Endothelial cell of umbilical vein (primary cell): ENCODE measurements at regions not wholly inside any gene's neighbourhood (a gene's known extent, or its start where the extent isn't known, plus 50 kb on each side); places are given as distances from the start of the nearest gene placed in this dataset.

Source experiments
- BruUV-seq: library from RNA; stranded (reverse); fragments of 400-500 nt; replicated peaks from 2 replicates; lab custom pipeline; 2021; lab: Mats Ljungman, UMichigan
- CTCF ChIA-PET: fragments of 300-600, 350-600 bp; sonication (Branson Sonifier 250); formaldehyde crosslinking; loops from one replicate; lab custom pipeline; 2021; ENCODE audit warnings: antibody characterized with exemption, inconsistent platforms; lab: Charles Lee
- POLR2A ChIA-PET: fragments of 300-600, 350-600 bp; sonication (Branson Sonifier 250); formaldehyde crosslinking; loops from one replicate; lab custom pipeline; 2021; ENCODE audit warnings: antibody characterized with exemption, inconsistent platforms; lab: Charles Lee
- DNase-seq: peaks from one replicate; pipeline ENCODE4 v3.0.0-alpha.2; 2011; ENCODE audit warnings: low read depth, low spot score
- FAIRE-seq: peaks from 2 replicates; lab custom pipeline; 2011; peaks lifted over from hg19 to GRCh38; lab: Jason Lieb, UNC
- H2AFZ ChIP-seq: 2 replicates; pipeline ENCODE4 v1.6.0; 2012; ENCODE audit warnings: low read depth, low read length, control low read depth, inconsistent platforms
- H3K27ac ChIP-seq: 2 replicates; pipeline ENCODE4 v1.5.1; 2011; ENCODE audit warnings: low read depth, mild to moderate bottlenecking, control low read depth, low read length, moderate library complexity; ENCODE audit not compliant: insufficient read depth
- H3K27me3 ChIP-seq, 2 experiments: 2 replicates each; pipeline versions ENCODE4 v1.6.0 to v1.6.1; 2011; ENCODE audit warnings: low read length in 2 of 2, mixed read lengths in 1 of 2; ENCODE audit not compliant: control insufficient read depth in 2 of 2, insufficient read depth in 2 of 2
- H3K36me3 ChIP-seq, 2 experiments: 2 replicates in 1 of 2; 3 replicates in 1 of 2; pipeline ENCODE4 v1.5.1; 2011; ENCODE audit warnings: low read length in 2 of 2, mild to moderate bottlenecking in 1 of 2, moderate library complexity in 1 of 2; ENCODE audit not compliant: control insufficient read depth in 2 of 2, insufficient read depth in 2 of 2; ENCODE audit errors: extremely low read depth in 1 of 2
- H3K4me1 ChIP-seq: 3 replicates; pipeline ENCODE4 v1.5.1; 2011; ENCODE audit warnings: mild to moderate bottlenecking, low read length; ENCODE audit not compliant: control insufficient read depth, insufficient read depth; ENCODE audit errors: extremely low read depth
- H3K4me2 ChIP-seq: 2 replicates; pipeline ENCODE4 v1.6.1; 2011; ENCODE audit warnings: low read length, control low read depth, mixed read lengths; ENCODE audit not compliant: insufficient read depth
- H3K4me3 ChIP-seq, 3 experiments: fragments of 200-600 bp in 1 of 3; sonication (generic), shearing (Covaris generic) in 1 of 3; replicated peaks in 1 of 3; 2 replicates each; pipeline ENCODE4 v1.5.1; 2011 to 2016; ENCODE audit warnings: control low read depth in 3 of 3, low read length in 3 of 3, mild to moderate bottlenecking in 2 of 3, inconsistent platforms in 1 of 3, low read depth in 1 of 3, moderate library complexity in 1 of 3; ENCODE audit not compliant: insufficient read depth in 1 of 3
- H3K79me2 ChIP-seq: 2 replicates; pipeline ENCODE4 v1.6.0; 2012; ENCODE audit warnings: low read length, inconsistent platforms; ENCODE audit not compliant: control insufficient read depth, insufficient read depth
- H3K9ac ChIP-seq: replicated peaks from 2 replicates; pipeline ENCODE3; 2011; ENCODE audit warnings: low read length, control low read depth; ENCODE audit not compliant: insufficient read depth; ENCODE audit errors: extremely low read depth
- H3K9me1 ChIP-seq: replicated peaks from 3 replicates; pipeline ENCODE4 v1.6.0; 2011; ENCODE audit warnings: mild to moderate bottlenecking, low read length; ENCODE audit not compliant: control insufficient read depth, insufficient read depth; ENCODE audit errors: extremely low read depth
- H3K9me3 ChIP-seq: replicated peaks from 2 replicates; pipeline ENCODE4 v1.5.1; 2012; ENCODE audit warnings: low read length, inconsistent platforms; ENCODE audit not compliant: control insufficient read depth, insufficient read depth
- H4K20me1 ChIP-seq: replicated peaks from 2 replicates; pipeline ENCODE3; 2011; ENCODE audit warnings: mild to moderate bottlenecking, low read length; ENCODE audit not compliant: control insufficient read depth, insufficient read depth; ENCODE audit errors: extremely low read depth
- CTCF ChIP-seq, 2 donors: IDR thresholded peaks; 1 replicate in 1 of 2; 2 replicates in 1 of 2; pipeline ENCODE4 v1.5.1; 2011; ENCODE audit warnings: low read length in 2 of 2, mild to moderate bottlenecking in 2 of 2, moderate library complexity in 2 of 2, control low read depth in 1 of 2, inconsistent platforms in 1 of 2, low read depth in 1 of 2; ENCODE audit not compliant: insufficient read depth in 1 of 2; ENCODE audit errors: extremely low read depth in 1 of 2
- EZH2 ChIP-seq: IDR thresholded peaks from 2 replicates; pipeline ENCODE4 v1.6.1; 2012; ENCODE audit warnings: borderline replicate concordance, low read depth, mild to moderate bottlenecking, moderate library complexity, low read length, inconsistent platforms; ENCODE audit not compliant: severe bottlenecking
- FOS ChIP-seq: IDR thresholded peaks from 2 replicates; pipeline ENCODE4 v1.6.1; 2011; ENCODE audit warnings: mild to moderate bottlenecking, low read length, moderate library complexity, borderline replicate concordance; ENCODE audit not compliant: insufficient read depth
- GATA2 ChIP-seq: IDR thresholded peaks from 2 replicates; pipeline ENCODE4 v1.7.0; 2011; ENCODE audit warnings: low read depth, mild to moderate bottlenecking, moderate library complexity, mixed read lengths, low read length; ENCODE audit not compliant: insufficient read length, insufficient read depth
- JUN ChIP-seq: IDR thresholded peaks from 2 replicates; pipeline ENCODE4 v1.6.1; 2011; ENCODE audit warnings: borderline replicate concordance, low read depth; ENCODE audit not compliant: insufficient read length, insufficient read depth
- MAX ChIP-seq: IDR thresholded peaks from 2 replicates; pipeline ENCODE4 v1.6.1; 2011; ENCODE audit not compliant: insufficient read depth, insufficient read length
- MYC ChIP-seq: IDR thresholded peaks from one replicate; pipeline ENCODE4 v1.6.1; 2011; ENCODE audit warnings: mild to moderate bottlenecking, low read depth, low read length
- POLR2A ChIP-seq: IDR thresholded peaks from 2 replicates; pipeline ENCODE4 v1.6.1; 2012; ENCODE audit warnings: low read depth, mild to moderate bottlenecking, control low read depth, low read length
- POLR2AphosphoS5 ChIP-seq: IDR thresholded peaks from 2 replicates; pipeline ENCODE4 v1.6.1; 2012; ENCODE audit warnings: low read depth, mild to moderate bottlenecking, control low read depth, low read length, moderate library complexity; ENCODE audit not compliant: insufficient read depth
- dilution Hi-C: fragments of 300-500 bp; cut with MboI; formaldehyde crosslinking; loops from one replicate; pipeline ENCODE4 v1.15.0; 2019; ENCODE audit warnings: low sequenced_read_pairs; ENCODE audit not compliant: extremely low pct_ligation_motif_present
- intact Hi-C: fragments of 100-400 bp; cut with micrococcal nuclease; formaldehyde crosslinking; loops from one replicate; pipeline ENCODE4 v1.10.0; 2022

- no peak overlapping the region for H3K4me2 ChIP-seq
- H3K27me3 ChIP-seq, result no peaks in the 10 kb centered on the region
- CTCF ChIA-PET, result no interaction called here
- FAIRE-seq (no peak), DNase-seq (no peak)
- no peak overlapping the region for H3K4me3 ChIP-seq
- H3K4me1 ChIP-seq, result no peaks in the 10 kb centered on the region
- H3K36me3 ChIP-seq, result no peaks in the 10 kb centered on the region
- intact Hi-C loops, result no loop called here
- H3K27ac ChIP-seq, result no peak overlapping the region
- no peaks in the 10 kb centered on the region for H3K79me2 ChIP-seq
- no peak for TF ChIP-seq MYC
- no peak for TF ChIP-seq EZH2
- no peak for TF ChIP-seq FOS
- no peak for TF ChIP-seq MAX
- TF ChIP-seq POLR2AphosphoS5, result no peak
- TF ChIP-seq CTCF (IDR thresholded peaks at IDR 0.05; ENCODE audit: extremely low read depth in 1 of 2, insufficient read depth in 1 of 2, low read depth in 1 of 2, low read length in 2 of 2), result no peak
- TF ChIP-seq JUN, result no peak
- no peak for TF ChIP-seq POLR2A
- no peak for TF ChIP-seq GATA2
- dilution Hi-C loops, result no loop called here
- no peak overlapping the region for H2AFZ ChIP-seq
- no peak overlapping the region for H3K9ac ChIP-seq
- no TSS peak for BruUV-seq
- H3K9me1 ChIP-seq, result no peaks in the 10 kb centered on the region
- POLR2A ChIA-PET, result no interaction called here
- no peaks in the 10 kb centered on the region for H3K9me3 ChIP-seq
- H4K20me1 ChIP-seq, result no peaks in the 10 kb centered on the region
Measured at GRCh38 chr3:117751651-117752050, 1042.1 kb downstream of the TUSC7 start.
